GM23248 (cell line): ENCODE measurements at regions not wholly inside any gene's neighbourhood (a gene's known extent, or its start where the extent isn't known, plus 50 kb on each side); places are given as distances from the start of the nearest gene placed in this dataset.

ENCODE experiments used
- EZH2 ChIP-seq: fragments of 200-600 bp; sonication (generic); IDR thresholded peaks from 2 replicates; pipeline ENCODE4 v1.6.1; 2018; ENCODE audit warnings: antibody characterized with exemption, mild to moderate bottlenecking; ENCODE audit not compliant: insufficient read depth, poor library complexity, severe bottlenecking
- EZH2phosphoT487 ChIP-seq: fragments of 200-600 bp; sonication (generic); IDR thresholded peaks from 2 replicates; pipeline ENCODE4 v1.6.1; 2018; ENCODE audit warnings: antibody characterized with exemption, moderate library complexity, mild to moderate bottlenecking, low read depth; ENCODE audit not compliant: insufficient read depth

GRCh38 chr2:9156483-9156882 is 50.1 kb upstream of the ASAP2 start:
- TF ChIP-seq EZH2phosphoT487 = no peak
- TF ChIP-seq EZH2 = no peak
